HG03432 (cell line): ENCODE measurements at regions not wholly inside any gene's neighbourhood (a gene's known extent, or its start where the extent isn't known, plus 50 kb on each side); places are given as distances from the start of the nearest gene placed in this dataset.

Experiments used
- ATAC-seq: cut with Tn5 transposase; IDR thresholded peaks from one replicate; pipeline ENCODE4 v1.9.1; 2021; ENCODE audit warnings: mild to moderate bottlenecking, moderate library complexity; ENCODE audit not compliant: unreplicated experiment

DNA sequence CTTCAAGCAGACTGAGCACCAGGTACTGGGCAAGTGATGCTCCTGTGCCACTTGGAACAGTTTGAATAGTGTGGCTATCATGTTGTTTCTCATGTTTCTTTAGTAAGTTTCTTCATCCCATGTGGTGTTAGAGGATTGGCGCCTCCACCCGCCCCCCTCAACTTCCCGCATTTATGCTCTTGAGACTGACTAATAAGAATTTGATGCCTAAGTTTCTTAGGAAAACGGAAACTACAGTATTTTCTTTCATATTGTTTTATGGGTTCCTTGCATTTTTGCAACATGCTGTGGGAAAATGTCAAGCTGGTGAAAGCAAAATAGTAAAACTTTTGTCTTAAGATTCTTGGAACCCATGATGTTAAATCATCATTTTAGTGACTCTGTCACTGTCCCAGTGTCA, 101.2 kb upstream of the SLC4A4 start:
- no peak for ATAC-seq

DNA sequence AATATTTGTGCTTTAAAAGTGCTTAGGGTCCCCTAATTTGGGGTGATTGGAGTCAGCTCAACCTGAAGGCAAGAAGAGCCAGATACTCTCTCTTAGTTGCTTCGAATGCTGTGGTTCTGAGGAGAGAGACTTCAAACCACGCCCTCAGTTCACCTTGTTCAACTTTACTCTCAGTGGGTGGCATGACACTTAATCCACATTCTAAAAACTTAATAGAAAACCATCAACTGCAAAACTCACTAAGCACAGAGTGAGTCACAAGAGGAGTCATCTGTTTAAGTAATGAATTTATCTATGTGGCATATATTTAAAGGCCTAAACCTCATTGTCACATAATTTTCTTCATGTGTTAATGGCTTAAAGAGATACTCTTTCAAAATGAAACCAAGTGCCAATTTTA, 99.5 kb upstream of the SLC4A4 start:
- no peak for ATAC-seq

DNA sequence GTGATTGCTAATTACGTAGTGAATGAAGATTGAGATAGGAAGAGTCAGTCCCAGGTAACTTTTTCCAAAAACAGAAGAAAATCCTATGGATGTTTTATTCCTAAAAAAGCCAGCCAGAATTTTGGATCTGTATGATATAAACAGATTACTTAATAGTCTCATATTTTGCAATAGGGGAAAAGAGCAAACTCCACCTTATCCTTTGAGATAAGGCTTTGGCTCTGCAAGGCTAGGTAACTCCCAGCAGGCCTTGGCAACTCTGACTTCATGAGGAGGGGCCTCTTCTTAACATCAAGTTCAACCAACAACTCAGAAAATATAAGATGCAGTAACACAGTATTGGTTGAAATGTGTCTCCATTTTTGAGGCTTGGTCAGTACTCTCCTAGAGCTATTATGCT, 98.7 kb upstream of the SLC4A4 start:
- ATAC-seq, result no peak

DNA sequence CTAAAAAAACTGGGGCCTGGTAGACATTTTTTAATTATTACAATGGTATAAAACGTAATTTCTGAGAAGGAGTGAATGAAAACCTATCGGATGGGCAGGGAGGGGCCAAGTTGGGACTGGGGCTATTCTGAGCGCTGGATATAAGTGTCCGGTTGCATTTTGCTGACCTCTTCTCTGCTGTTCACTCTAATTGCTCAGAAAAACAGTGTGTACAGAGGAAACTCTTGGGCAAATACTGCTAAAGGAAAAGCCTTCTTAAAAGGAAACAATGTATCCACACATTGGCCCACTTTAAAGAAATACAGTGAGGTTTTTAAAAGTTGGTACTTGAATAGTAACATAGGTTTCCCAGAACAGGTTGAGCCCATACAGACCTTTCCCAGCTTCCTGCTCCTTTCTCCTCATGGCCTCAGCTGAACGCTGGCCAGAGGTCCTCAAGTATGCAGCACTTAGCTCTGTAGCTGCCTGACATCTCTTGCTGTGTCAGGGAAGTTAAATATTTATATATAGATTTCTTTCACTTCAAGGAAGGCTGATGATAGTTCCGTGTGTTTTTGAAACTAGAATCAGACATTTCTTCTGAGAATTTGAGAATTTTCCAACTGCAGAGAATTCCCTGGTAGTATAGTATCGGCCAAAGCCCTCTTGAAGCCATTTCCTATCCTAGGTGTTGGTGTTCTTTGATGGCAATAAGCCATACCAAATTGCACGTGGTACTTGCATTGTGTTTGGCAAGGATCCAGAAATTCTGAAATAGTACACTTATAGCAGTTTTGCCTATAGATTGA, 97.1 kb upstream of the SLC4A4 start:
- no peak for ATAC-seq

DNA sequence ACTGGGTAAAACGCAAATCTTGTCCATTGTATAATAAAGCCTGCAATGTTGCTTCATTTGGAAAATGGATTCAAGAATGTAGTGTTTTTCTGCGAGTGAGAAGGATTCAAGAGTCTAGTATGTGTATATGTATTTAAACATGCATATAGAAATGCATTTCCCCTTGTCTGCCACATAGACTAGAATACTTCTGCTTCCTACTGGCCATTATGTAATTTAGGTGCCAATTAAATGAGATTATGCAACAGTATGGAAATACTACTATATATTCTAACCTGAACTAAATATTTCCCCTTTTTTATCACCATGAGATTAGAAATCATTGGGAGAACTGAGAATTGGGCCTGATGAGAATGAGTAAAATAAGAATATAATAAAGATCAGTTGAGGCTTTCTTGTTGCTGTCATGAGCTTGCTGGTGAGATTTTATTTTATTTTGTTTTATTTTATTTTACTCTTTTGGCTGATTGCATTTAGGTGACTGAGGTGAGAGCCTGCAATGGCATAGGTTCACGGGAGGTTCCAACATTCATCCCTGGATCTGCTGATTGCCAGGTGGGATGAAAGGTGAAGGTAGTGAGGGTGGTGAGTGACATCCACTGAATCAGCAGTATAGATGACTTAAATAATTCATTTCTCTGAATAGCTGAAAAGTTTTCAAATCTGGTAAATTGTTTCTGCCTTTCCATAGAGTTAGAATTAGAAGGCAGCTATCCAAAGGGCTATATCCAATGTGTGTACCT, 95.6 kb upstream of the SLC4A4 start:
- no peak for ATAC-seq

DNA sequence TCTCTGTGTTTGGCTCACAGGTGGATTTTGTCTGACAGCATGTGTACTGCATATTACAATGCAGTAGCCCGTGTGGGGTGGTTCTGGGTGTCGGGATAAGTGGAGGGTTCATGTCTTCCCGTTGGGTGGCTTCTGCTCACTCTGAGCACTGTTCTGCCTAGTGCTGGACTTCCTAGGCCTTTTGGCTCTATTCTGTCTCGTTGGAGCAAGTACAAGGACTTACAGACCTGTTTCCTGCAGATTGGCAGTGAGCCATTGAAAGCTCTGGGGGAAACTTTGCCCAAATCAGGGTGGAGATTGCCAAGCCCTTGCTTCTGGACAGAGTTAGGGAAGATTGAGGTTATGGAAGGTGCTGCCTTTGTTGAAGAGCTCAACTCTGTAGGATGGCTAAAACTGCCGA, 91.1 kb upstream of the SLC4A4 start:
- ATAC-seq, result no peak

DNA sequence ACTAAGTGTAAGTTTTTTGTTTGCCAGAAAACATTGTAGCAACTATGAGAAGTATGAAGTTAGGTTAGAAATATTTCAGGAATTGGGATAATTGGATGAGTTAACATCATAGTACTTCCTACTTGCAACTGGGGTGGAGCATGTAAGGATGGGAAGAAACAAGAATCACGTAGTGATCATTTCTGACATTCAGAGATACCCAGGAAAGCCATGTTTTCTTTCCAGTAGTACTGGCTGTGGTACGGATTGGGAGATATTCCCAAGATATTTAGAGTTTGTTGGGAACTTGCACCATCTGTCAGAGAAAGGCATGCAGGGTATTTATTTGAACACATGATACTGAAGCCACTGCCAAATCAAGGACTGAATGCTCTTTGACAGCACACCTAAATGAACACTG, 87.6 kb upstream of the SLC4A4 start:
- no peak for ATAC-seq

DNA sequence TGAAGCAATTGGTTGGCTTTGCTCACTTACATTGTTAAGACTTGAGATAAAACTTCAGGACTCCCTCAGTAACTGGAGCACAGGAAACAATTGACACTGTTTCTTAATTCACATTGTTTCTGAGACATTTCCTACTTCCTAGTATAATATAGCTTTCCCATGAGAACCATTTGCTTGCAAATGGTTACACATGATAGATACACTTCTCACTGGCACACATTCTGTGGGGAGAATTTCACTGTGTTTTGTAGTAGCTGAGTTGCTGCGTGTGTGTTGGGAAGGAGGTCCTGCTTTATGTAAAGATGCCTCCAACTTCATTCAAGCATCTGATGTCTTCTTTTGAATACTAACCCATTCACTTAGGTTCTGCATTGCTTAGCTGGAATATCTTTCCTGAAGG, 85.3 kb upstream of the SLC4A4 start:
- no peak for ATAC-seq

DNA sequence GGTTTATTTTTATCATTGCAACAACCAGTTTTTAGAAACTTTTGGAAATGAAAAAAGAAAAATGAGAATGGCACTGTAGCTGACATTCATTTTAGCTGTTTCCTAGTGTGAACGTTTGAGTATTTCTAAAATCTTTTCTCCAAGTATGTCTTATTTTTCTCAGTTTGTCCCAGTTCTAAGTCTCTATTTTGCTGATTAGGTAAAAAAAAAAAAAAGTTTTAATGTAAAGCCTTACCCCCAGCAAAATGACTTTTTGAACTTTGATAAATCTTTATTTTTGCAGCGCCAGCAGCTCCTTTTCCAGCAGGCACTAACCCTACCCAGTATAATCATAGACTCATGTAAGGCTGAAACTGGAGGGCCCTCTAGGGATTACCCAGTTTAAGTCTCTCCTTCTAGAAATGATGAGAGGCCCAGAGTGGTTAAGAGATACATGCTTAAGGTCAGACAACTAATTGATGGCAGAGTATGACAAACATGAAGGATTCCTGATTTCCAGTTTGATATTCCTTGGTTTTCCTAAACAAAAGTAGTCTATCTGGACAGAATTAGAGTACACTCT, 84.3 kb upstream of the SLC4A4 start:
- ATAC-seq, result peak; percentile 87

DNA sequence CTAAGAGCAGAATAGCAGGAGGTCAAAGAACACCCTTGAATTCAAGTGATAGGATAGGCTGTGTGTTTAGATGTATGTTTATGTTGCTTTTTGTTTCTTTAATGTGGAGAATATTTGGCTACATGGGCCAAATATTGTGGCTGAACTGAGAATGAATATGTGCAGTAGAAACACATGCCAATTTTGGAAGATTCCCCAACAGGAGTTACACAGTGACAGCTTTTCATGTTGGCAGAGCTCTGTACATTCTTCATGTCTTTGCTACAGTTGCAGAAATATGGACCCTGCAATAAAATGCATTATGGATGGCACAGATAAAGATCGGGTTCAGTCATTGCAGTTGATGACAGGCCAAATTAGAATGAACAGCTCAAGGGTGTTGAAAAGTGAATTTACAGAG, 82.8 kb upstream of the SLC4A4 start:
- no peak for ATAC-seq

DNA sequence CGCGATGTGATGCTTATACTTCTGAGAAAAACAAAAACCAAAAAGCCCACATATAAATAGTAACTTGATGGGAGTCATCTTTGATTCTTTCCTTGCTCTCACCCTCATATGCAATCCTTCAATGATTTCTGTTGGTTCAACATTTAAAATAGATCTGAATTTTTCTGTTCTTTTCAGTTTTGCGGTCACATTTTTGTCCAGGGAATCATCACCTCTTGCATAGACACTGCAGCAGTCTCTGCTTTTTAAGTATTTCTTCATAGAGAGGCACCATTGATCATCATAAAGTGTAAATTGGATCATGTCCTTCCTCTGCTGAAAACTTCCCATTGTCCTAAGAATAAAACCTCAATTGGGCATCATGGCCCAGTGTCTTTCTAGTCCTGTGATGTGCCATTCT, 81.1 kb upstream of the SLC4A4 start:
- ATAC-seq, result no peak

DNA sequence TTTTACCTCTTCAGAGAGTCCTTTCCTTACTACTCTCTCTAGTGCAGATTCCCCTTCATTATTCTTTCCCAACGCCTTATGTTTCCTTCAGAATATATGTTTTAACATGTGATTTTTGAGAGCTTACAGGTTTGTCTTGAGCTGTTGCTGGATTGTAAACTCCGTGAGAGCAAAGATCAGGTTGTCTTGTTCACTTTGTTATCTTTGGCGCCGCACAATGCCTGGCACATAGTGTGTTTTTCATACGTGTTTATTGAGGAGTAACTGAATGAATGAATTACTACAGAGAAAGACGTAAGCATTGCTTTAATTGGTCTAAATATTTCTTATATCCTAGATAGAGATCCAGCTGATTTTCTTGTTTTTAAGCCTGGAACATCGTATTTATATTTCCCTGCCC, 80.5 kb upstream of the SLC4A4 start:
- no peak for ATAC-seq

DNA sequence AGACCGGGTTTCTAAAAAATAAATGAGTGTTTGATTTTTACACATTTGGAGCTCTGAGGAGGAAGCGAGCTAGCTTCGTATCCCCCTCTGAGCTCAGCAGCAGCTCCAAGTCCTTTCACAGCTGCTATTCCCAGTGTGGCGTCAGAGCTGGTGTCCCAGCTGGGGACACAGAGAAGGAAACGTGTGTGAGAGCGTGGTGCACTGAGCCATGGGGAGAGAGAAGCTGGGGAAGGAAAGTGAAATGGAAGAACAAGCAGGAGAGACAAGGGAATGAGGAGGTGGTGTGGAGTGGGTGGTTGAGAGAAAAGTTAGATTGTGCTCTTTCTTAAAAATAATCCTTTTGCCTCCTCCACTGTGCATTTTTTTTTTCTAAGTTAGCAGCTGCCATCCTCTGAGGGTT, 79.5 kb upstream of the SLC4A4 start:
- no peak for ATAC-seq

DNA sequence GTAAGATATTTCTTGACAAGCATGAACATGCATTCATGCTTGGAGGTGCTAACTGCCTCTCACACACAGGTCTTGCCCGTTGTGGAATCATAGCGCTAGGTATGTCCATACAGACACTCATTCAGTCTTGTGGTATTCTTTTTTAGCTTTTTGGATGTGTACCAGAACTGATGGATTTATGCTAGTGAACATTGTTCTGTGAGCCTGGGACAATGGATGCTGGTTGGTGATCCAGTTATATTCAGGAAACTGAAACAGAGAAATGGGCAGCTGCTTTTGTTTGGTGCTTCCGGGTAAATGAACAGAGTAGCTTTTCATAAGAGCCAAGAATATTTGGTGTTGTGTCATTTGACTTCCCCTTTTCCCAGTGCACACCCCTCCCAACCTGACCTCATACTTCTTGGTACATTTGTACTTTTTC, 78.9 kb upstream of the SLC4A4 start:
- peak; percentile 36 for ATAC-seq

DNA sequence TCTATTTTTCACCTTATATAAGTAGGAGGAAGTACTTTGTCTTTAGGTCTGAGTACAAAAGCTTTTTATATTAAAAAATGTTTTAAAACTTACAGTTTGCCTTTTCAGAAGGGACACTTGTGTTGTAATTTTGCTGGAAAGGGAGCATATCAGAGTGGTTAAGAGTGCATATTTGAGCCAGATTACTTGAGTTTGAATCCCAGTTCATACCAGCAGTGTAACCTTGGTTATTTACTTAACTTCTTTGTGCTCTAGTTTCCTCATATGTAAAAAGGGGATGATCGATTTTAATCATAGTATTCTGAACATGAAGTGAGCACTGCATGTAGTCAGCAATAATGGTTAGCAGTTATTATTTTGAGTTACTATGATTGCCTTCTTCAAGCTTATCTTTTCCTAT, 78.3 kb upstream of the SLC4A4 start:
- ATAC-seq, result no peak

DNA sequence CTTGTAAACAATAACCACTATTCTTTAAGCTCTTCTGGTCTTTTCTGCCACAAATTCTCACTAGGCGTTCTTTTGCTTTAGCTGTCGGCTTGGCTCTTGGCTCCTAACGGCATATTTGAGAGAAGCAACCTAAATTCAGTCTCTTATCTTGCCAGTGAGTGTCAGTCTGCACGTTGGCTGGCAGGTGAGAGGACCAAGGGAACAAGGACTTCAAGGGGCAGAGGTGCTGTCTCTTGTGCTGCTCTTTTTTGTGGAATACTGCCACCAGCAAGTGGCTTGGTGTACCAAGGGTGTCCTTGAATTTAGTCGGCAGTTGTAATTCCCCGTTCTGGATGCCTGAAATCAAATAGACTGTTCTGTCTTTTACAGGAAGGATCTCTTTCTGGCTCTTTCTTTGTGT, 77.8 kb upstream of the SLC4A4 start:
- no peak for ATAC-seq

DNA sequence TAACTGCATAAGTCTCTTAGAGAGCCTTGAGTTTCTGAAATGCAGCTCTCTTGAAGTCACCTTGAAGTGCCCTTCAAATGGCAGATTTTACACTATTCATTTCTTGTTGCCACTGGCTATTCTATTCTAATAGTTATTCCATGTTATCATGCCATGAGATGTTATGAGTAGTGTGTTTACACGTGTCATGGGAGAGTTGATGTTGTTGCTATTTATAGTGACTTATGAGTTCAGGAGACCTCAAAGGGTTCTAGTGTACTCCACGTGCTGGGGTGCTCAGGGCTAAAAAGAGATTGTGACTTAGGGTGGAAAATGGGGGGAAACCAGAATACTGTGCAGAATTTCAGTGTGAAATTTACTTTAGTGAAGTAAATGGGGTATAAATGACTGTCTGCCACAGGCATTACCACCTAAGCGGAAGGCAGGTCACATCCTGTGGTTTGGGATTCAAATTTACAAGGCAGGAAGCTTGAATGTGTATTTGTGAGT, 77.1 kb upstream of the SLC4A4 start:
- peak; percentile 18 for ATAC-seq

DNA sequence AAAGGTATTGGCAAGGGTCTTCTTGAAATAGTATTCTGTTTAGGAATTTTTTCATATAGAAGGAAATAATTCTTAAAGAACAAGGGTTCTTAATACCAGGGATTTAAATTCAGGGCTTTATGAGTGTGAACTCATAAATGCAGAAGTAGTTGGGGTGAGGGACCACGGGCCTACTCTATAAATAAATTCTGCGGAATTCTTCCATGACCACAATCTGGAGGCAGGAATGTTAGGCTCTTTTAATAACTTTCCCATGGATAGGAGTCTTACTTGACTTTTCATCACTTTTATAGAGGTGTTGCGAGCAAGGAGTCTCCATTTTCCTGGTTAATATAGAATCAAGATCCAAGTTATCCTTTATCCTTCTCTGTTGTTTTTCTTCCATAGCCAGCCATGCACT, 76.7 kb upstream of the SLC4A4 start:
- no peak for ATAC-seq

DNA sequence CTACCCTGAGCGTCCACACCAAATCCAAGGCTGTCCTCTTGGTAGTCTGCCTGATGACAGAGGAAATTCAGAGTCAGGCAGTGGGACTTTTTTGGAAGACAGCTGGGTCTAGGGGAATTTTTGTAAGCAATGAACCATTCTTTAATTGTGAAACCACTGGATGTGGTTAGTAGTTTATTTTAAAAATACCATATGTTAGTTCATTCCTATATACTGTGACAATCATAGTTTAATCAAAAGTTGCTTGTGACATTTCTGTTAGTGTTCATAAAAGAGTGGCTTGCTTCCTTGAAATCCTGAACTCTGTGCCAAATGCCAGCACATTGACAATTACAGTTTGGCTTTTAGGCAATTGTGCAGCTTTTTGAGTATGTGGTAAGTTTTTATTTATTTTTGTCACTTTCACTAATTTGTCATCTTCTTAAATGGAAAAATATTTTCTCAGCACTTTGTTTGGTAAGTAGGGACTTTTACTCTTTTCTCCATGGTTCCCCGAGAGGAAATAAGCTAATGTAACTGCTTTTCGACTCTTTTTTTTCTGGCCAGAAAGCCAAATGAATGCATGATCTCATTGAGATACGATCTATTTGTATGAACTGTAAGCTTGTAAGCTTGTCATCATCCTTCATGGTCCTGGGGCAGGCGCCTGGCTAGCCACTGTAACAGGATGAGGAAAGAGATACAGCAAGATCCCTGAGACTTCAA, 72.6 kb upstream of the SLC4A4 start:
- ATAC-seq, result peak; percentile 51

DNA sequence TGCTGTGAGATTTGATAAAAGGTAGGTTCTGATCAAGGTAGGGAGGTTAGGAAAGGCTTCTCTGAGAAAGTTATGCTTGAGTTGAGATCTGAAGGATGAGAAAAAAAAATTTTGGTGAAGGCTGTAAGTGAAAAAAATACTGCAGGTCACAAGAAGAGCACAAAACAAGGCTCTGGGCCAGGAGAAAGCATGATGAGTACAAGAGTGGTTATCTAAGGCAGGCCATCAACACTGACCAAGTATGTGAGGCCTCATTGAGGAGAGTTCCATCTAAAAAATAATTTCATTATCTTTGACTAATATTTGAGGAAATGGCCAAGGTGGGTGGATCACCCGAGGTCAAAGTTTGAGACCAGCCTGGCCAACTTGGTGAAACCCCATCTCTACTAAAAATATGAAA, 71.6 kb upstream of the SLC4A4 start:
- ATAC-seq, result no peak

DNA sequence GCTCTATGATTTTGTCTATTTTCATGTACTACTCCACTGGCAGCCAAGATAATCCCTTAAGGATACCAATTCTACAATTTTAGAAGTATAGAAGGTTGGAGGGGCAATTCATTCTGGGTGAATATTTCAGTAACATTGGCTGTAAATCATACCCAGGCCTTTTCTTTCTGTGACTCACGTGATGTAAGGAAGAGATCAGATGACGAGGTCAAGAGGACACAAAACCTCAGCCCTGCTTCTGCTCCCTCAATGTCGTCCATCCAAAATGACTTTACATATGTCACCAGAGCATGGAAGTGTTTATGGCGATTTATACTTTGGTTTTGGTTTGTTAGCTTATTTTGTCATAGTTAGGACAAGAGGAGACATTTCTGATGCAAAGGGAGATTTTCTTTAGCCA, 70.7 kb upstream of the SLC4A4 start:
- ATAC-seq, result no peak
